Gastrocnemius medialis (tissue), 4 donors: ENCODE measurements at regions not wholly inside any gene's neighbourhood (a gene's known extent, or its start where the extent isn't known, plus 50 kb on each side); places are given as distances from the start of the nearest gene placed in this dataset.

Source experiments
- CTCF ChIP-seq, 5 experiments: fragments of 450-650 bp in 3 of 5; fragments of 200-600 bp in 2 of 5; sonication (generic) in 2 of 5; IDR thresholded peaks in 4 of 5; conservative IDR thresholded peaks in 1 of 5; 1 replicate in 4 of 5; 2 replicates in 1 of 5; pipeline ENCODE4 v1.5.1; 2016 to 2019; ENCODE audit warnings: antibody characterized with exemption in 5 of 5, mild to moderate bottlenecking in 3 of 5, moderate library complexity in 3 of 5
- POLR2A ChIP-seq, 2 donors: fragments of 450-650 bp; IDR thresholded peaks; one replicate each; pipeline ENCODE4 v1.6.1; 2017; ENCODE audit warnings: antibody characterized with exemption in 2 of 2, mild to moderate bottlenecking in 2 of 2, moderate library complexity in 2 of 2

GRCh38 chr16:66039793-66040192 is 326.7 kb upstream of the CDH5 start:
- TF ChIP-seq CTCF (IDR thresholded peaks at IDR 0.05 in 4 of 5, conservative IDR thresholded peaks at IDR 0.05 in 1 of 5) = no peak
- TF ChIP-seq POLR2A (IDR thresholded peaks at IDR 0.05) = no peak
